Epithelial cell of proximal tubule (primary cell): ENCODE measurements at regions not wholly inside any gene's neighbourhood (a gene's known extent, or its start where the extent isn't known, plus 50 kb on each side); places are given as distances from the start of the nearest gene placed in this dataset.

ENCODE experiments used
- DNase-seq: peaks from one replicate; pipeline ENCODE4 v3.0.0-alpha.2; 2011; ENCODE audit warnings: low read depth
- H3K4me3 ChIP-seq: 2 replicates; pipeline ENCODE4 v1.5.1; 2011; ENCODE audit warnings: low read depth, mild to moderate bottlenecking, low read length
- TF ChIP-seq, protein P1 (sequence below): conservative IDR thresholded peaks from 2 replicates; pipeline ENCODE4 v1.5.1; 2012; ENCODE audit warnings: low read depth, mild to moderate bottlenecking, low read length

DNA sequence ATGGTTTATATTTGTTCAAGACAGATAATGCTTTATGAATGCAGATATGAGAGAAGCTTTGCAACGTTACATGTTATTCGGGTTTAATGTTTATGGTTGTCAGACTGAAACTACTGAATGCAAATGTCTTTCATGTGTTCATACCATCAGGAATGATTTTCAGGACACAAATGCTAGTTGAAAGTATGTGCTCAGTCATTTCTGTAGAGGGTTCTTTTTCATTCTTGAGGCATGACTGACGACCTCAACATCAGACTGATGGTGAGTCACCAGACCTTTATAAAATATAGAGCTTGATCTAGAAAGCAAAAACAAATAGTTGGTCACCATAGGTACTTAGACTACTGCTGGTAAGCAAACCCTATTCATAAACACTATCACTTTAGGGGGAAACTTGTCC lies 287.3 kb upstream of the NUDT12 start:
- H3K4me3 ChIP-seq = no peak overlapping the region
- peak; percentile 56 for DNase-seq

DNA sequence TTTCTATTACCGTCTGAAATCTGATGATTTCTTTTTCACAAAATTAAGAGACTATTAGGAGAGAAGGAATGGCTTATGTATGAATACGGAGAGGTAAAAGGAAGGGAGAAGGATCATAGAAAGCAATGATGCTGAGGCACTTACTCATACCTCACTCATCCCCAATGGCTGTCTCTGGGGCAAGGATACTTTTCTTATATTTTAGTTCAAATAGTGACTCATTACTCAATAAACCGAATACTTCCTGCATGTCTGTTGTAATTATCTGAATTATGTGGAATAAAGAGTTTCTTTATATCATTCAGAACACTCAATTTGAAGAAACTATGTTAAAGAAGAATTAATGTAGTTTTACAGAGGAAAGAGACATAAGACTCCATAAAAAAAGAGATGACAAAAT lies 284.5 kb upstream of the NUDT12 start:
- DNase-seq = no peak

More for the DNA sequence above, 287.3 kb upstream of the NUDT12 start:
- TF ChIP-seq, protein P1, sequence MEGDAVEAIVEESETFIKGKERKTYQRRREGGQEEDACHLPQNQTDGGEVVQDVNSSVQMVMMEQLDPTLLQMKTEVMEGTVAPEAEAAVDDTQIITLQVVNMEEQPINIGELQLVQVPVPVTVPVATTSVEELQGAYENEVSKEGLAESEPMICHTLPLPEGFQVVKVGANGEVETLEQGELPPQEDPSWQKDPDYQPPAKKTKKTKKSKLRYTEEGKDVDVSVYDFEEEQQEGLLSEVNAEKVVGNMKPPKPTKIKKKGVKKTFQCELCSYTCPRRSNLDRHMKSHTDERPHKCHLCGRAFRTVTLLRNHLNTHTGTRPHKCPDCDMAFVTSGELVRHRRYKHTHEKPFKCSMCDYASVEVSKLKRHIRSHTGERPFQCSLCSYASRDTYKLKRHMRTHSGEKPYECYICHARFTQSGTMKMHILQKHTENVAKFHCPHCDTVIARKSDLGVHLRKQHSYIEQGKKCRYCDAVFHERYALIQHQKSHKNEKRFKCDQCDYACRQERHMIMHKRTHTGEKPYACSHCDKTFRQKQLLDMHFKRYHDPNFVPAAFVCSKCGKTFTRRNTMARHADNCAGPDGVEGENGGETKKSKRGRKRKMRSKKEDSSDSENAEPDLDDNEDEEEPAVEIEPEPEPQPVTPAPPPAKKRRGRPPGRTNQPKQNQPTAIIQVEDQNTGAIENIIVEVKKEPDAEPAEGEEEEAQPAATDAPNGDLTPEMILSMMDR = no peak

GRCh38 chr5:103842936-103843335 lies 280.3 kb upstream of the NUDT12 start:
- no peak overlapping the region for H3K4me3 ChIP-seq
- TF ChIP-seq, protein P1 = no peak
- no peak for DNase-seq

More for the DNA sequence above, 284.5 kb upstream of the NUDT12 start:
- H3K4me3 ChIP-seq = no peak overlapping the region
- TF ChIP-seq, protein P1 = no peak

- H3K4me3 ChIP-seq = no peak overlapping the region
- no peak for DNase-seq
- TF ChIP-seq, protein P1 = no peak
Measured at GRCh38 chr5:103840600-103840999, 278.0 kb upstream of the NUDT12 start.

GRCh38 chr5:103834216-103834615 lies 271.6 kb upstream of the NUDT12 start:
- DNase-seq = no peak
- H3K4me3 ChIP-seq = no peak overlapping the region
- TF ChIP-seq, protein P1 = no peak

DNA sequence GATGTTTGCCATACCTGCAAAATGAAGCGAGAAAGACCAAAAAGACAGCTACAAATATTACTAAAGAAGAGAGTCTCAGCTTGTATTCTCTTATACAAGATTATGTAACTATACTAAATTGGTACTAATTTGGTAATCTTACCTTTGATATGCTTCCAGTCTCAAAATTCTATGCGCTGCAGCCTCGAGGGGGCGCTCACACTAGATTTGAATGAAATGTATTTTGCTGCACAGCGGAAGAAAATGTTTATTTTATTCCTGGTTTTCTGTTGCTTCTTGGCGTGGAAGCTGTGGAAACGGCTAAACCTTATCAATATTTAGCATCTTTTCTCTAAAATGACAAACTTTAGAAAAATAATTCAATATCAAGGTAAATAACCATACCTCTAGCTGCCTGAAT lies 267.0 kb upstream of the NUDT12 start:
- no peak overlapping the region for H3K4me3 ChIP-seq
- TF ChIP-seq, protein P1 = peak; percentile 64
- DNase-seq = no peak

DNA sequence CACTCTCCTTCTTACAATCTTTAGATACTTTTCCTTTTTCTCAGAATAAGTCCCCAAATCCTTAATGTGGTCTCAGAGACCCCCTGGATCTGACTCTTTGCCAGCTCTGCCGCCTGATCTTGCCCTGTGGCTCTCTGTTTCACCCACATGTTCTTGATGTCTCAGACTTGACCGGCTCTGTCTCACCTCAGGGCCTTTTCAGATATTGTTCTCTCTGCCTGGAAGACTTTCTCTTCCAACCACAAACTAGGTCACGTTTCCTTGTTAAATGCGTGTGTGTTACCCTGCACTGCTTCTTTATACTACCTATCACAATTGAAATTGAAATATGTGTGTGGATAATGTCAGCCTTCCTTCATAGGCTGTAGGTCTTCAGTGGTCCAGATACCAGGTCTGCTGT lies 265.4 kb upstream of the NUDT12 start:
- no peak for DNase-seq
- H3K4me3 ChIP-seq = no peak overlapping the region
- TF ChIP-seq, protein P1 = no peak
